Neural cell (in vitro differentiated cells): ENCODE measurements at regions not wholly inside any gene's neighbourhood (a gene's known extent, or its start where the extent isn't known, plus 50 kb on each side); places are given as distances from the start of the nearest gene placed in this dataset.

ENCODE experiments used
- EP300 ChIP-seq: fragments of 450-650 bp; conservative IDR thresholded peaks from 2 replicates; pipeline ENCODE4 v1.6.1; 2014; ENCODE audit warnings: antibody characterized with exemption, mild to moderate bottlenecking, moderate library complexity; ENCODE audit not compliant: poor library complexity, severe bottlenecking
- EZH2 ChIP-seq: fragments of 200-600, 300-800 bp; shearing (Covaris generic), sonication (generic); IDR thresholded peaks from 2 replicates; pipeline ENCODE4 v1.6.1; 2014; ENCODE audit warnings: antibody characterized with exemption, low read length, borderline replicate concordance, mild to moderate bottlenecking; ENCODE audit not compliant: insufficient read depth, poor library complexity, severe bottlenecking
- POLR2AphosphoS5 ChIP-seq: IDR thresholded peaks from 2 replicates; pipeline ENCODE4 v1.6.1; 2012
- SMC3 ChIP-seq: fragments of 450-650 bp; conservative IDR thresholded peaks from 2 replicates; pipeline ENCODE4 v1.6.1; 2014; ENCODE audit warnings: antibody characterized with exemption, mild to moderate bottlenecking, moderate library complexity; ENCODE audit not compliant: poor library complexity
- TAF1 ChIP-seq: IDR thresholded peaks from 2 replicates; pipeline ENCODE4 v1.6.1; 2012; ENCODE audit warnings: low read depth
- TF ChIP-seq, protein P1 (sequence below): fragments of 450-650 bp; IDR thresholded peaks from 2 replicates; pipeline ENCODE4 v1.5.1; 2014; ENCODE audit warnings: antibody characterized with exemption, mild to moderate bottlenecking, moderate library complexity; ENCODE audit not compliant: poor library complexity, severe bottlenecking

DNA sequence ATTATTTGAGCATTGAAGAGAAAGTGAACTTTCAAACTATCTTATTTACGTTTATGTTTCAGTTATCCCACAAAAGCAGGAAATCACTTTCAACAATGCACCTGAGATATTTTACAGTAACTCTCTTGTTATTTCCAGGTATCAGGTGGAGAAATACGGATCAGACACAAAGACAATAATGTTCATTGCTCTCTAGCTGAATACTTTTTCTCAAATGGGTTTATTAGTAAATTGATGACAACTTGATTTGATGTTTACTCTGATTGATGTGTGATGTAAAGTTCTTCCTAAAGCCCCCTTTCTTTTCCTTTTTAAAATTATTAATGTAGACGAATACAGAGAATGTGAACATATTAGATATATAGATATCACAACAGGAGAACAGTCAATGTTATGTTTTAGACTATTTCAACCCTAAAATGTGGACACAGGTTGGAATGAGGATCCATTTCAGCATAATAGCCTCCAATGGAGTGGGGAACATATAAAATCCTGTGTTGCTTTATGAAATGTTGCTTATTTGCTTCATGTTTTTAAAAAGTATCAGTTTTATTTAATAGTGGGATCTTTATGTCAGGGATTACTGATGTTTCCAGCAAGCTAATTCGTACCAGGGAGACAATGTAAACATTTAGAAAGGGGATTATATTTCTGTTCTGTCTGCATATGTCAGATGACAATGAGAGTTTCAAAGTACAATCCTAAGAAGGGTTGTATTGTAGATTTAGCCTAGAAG, 1522.3 kb upstream of the TPTE start:
- TF ChIP-seq EP300 (no peak), SMC3 (no peak), EZH2 (no peak), TAF1 (no peak), POLR2AphosphoS5 (no peak)
- TF ChIP-seq, protein P1, sequence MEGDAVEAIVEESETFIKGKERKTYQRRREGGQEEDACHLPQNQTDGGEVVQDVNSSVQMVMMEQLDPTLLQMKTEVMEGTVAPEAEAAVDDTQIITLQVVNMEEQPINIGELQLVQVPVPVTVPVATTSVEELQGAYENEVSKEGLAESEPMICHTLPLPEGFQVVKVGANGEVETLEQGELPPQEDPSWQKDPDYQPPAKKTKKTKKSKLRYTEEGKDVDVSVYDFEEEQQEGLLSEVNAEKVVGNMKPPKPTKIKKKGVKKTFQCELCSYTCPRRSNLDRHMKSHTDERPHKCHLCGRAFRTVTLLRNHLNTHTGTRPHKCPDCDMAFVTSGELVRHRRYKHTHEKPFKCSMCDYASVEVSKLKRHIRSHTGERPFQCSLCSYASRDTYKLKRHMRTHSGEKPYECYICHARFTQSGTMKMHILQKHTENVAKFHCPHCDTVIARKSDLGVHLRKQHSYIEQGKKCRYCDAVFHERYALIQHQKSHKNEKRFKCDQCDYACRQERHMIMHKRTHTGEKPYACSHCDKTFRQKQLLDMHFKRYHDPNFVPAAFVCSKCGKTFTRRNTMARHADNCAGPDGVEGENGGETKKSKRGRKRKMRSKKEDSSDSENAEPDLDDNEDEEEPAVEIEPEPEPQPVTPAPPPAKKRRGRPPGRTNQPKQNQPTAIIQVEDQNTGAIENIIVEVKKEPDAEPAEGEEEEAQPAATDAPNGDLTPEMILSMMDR = no peak
